Umbilical cord (tissue), 1 donor: ENCODE measurements at regions not wholly inside any gene's neighbourhood (a gene's known extent, or its start where the extent isn't known, plus 50 kb on each side); places are given as distances from the start of the nearest gene placed in this dataset.
A peak's percentile ranks its signal among the peaks of the same experiment; 100 is the strongest.

ENCODE experiments used
- DNase-seq: peaks from one replicate; pipeline ENCODE4 v3.0.0-alpha.2; 2015; ENCODE audit warnings: low spot score

- no peak for DNase-seq
Observed at GRCh38 chr4:54929459-54929858, 195.9 kb downstream of the KDR start.

DNA sequence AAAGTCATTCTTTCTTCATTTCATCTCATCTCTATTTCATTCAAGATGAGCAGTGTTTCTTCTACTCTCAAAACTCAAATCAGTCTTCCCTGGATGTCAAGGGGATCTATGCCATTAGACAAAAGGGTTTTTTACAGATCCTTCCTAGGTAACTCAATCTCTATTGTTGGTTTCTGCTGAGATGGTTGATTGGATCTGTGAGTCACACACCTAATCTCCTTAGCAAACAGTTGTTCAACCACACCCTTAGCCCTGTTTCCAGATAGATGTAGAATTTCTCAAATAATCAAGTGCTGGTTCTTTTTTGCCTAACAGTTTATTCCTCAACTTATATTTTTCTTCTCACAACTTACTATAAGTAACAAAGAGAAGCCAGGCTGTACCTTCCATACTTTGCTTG lies 200.5 kb downstream of the KDR start:
- no peak for DNase-seq

GRCh38 chr4:54915276-54915675 lies 210.1 kb downstream of the KDR start:
- no peak for DNase-seq

DNA sequence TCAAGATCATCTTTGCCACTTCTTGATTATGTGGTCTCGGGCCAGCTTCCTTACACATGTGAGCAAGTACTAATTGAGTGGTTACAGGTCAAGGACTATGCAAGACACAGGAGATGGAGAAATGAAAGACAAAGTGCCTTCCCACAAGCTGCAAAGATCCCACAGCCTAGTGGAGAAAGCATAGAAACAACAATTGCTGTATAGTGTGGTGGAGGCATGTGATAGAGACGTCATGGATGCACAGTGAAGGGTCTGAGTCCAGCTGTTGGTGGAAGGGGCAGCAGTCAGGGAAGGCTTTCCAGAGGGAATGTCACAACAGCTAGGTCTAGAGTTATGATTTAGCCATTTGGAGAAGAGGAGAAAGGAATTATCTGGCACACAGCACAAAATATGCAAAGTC lies 210.6 kb downstream of the KDR start:
- DNase-seq = no peak

DNA sequence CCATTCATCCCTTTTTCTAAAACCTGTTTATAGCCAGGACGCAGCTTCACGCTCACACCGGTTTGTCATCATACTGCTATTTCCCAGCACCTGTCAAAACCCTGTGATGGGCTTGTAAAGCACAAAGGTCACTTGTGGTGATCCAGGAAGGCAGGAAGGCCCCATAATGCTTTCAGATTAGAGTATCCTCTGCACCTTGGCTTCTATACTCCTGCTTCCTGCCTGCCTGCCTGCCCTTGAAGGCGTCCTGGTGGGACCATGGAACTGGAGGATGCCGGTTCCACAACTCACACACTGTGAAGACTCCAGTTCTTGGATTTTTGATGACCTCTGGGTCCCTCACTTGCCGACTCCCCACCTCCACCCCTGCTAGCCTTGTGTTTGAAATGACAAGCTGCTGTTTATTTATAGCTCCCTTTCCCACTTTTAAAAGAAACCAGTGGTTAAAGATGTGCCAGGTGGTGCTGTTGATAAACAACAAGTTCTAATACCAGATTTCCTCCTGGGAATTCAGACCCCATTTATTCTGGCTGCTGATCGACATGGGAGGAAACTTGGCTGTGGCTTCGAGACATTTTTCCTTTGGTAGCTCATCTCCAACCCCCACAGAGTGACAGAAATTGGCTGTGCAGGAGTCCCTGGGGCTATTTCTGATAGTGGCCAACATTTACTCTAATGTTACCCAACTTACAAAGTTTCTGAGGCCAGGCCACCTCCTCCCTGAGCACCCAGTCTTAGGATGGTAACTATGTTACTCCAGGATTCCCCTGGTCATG lies 211.5 kb downstream of the KDR start:
- no peak for DNase-seq

DNA sequence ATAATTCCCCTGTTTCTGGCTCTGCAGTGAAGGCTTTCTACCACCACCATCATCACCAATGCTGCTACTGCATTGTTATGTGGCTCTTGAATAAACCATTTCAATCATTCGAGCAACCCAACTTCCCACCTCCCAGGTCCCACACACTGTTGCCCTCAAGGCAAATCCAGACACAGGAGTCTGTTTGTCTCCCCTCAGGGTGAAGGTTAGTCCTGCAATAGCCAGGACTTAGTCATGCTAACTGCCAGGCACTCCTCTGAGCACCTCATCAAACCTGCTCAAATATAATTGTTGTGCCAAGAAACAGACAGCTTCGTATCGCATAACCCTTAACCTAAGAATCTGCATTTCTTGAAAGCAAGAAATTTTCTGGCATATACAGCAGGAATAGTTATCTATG lies 213.2 kb downstream of the KDR start:
- DNase-seq = no peak

DNA sequence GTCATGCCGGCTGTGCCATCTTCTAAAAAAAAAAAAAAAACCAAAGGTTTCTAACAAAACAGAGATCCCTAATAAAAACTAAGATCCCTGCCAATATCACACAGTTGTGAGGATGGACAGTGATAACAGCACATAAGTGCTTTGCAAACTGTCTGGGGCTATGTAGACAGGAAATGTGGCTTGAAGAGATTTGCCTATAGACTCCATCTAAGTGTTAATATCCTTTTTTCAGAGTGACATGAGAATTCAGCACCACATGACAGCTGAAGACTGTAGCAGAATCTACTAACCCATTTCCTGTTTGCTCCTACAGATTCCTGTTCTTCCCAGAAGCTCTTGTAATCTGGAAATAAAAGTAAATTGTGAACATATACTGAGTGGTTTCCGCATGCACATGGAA lies 215.4 kb downstream of the KDR start:
- DNase-seq = no peak

- DNase-seq = no peak
Observed at GRCh38 chr4:54908763-54909162, 216.6 kb downstream of the KDR start.

- no peak for DNase-seq
Observed at GRCh38 chr4:54904953-54905352, 220.4 kb downstream of the KDR start.

DNA sequence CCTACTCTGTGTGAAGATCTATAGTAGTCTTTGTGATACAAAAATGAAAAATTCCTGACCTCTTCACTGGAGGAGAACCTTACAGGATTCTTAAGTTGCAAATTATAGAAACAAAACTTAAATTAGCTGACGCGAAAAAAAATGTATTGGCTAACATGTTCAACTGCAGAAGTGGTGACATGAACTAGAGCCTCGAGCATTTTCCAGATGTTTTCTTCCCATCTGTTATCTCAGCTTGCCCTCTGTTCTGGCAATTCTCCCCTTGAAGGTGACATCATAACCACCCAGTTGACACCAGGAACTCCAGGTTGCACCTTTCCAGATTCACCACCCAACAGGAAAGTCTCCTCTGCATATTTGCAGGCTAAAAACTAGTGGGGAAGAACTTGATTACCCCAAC lies 222.4 kb downstream of the KDR start:
- DNase-seq = no peak

DNA sequence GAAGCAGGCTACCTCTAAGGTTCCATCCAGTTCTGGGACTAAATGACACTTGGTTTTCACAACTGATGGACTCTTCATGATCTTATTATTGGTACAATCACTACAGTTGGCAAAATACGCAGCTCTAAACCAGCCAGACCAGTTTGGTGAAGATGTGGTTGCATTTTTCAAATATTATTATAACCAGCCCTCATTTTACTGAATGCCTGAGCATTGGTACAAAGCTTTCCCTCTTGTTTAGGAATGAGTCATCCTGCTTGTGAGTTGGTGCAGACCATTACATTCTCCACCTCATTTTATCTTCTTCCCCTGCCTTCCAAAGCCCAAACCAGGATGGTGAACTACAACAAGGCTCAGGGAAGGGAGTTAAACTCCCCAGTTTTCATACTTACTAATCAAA lies 223.1 kb downstream of the KDR start:
- DNase-seq = no peak

GRCh38 chr4:54901202-54901601 lies 224.2 kb downstream of the KDR start:
- no peak for DNase-seq

DNA sequence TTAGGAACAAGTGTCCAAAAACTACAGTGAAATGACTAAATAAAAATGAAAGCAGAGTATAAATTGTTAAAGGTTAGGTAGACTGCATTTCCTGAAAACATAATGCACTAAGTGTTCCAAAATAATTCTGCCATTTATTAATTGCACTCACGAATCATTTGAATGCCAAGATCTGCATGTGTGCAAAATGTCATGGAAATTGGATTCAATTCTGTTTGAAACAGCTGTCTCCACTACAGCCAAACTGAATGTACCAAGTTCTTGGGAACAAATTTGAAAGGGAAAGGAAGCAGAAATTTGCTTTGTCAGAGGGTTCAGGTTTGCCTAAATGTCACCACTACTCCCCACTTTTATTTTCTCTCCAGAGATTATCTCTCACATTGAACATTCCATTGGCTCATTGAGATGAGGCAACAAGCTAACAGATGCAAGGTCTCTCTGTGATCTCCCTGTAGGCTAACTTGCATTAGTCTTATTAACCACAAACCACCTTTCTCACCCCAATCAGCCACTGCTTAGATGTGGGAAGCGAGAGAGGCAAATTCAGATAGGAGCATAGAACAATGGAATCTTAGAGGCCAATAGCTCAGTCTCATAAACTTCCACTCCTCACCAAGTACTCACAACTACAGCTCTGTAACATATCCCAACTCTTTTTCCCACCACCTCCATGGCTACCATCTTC lies 226.6 kb downstream of the KDR start:
- no peak for DNase-seq

GRCh38 chr4:54898056-54898562 lies 227.3 kb downstream of the KDR start:
- DNase-seq = no peak

- DNase-seq = no peak
Observed at GRCh38 chr4:54897590-54897989, 227.8 kb downstream of the KDR start.

DNA sequence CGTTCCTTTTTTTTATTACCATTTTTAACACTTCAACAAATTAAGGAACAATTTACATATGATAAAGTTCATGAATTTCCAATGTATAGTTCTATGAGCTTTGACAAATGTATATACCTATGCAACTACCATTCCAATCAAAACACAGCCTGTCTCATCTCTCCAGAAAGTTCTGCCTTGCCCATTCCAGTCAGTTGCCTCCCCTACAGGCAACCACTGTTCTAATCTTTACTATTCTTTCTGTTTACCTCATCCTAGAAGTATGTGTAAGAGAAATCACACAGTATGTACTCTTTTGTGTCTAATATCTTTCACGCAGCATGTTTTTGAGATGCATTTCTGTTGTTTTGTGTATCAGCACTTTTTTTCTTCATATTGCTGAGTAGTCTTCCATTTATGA lies 224.9 kb downstream of the KIT start:
- no peak for DNase-seq

DNA sequence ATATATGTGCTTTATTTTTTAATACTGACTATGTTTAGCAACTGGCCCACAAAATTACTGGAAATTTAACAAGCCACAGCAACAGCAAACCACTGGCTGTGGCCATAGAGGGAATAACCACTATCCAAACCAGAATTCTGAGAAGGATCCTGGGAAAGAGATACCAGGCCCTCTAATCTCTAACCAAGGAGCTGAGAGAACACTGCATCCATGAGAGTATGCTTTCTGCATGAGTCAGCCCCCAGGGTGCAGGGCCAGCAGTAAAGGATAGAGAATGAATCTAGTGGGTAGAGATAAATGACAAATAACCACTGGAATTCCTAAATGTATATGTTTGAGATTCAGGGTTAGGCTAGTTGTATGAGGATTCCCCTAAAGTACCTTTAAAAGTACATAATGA lies 221.8 kb downstream of the KIT start:
- peak; percentile 80 for DNase-seq

GRCh38 chr4:54877006-54877405 lies 219.2 kb downstream of the KIT start:
- no peak for DNase-seq

- no peak for DNase-seq
Observed at GRCh38 chr4:54872261-54872660, 214.5 kb downstream of the KIT start.

DNA sequence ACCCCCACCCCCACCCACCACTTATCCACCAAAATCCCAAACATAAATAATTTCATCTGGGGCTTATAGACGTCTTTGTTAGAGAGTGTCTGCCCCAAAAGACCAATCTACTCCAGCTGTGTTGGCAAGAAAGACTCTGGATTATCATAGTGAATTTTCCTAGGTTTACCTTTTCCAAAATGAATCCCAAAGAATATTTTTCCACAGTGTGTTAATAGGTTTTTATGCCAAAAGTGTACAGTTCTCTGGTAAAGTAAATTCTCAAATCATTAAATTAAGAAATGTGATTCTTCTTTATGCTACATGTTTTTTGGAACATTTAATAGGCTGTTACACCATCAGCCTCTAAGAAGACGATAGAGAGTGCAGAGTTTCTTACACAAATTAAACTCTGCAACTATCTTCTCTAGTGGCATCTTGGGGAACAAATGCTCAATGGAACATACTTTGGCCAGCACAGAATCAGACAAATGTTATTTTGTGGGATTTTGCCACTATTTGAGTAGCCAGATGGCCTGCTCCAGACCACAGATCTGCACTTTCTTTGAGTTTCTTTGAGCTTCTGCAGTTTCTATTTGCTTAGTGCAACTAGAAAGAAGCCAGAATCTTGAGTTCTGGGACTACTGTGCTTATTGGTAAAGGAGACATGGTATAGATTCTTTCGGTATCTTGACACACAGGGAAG lies 206.0 kb downstream of the KIT start:
- no peak for DNase-seq

DNA sequence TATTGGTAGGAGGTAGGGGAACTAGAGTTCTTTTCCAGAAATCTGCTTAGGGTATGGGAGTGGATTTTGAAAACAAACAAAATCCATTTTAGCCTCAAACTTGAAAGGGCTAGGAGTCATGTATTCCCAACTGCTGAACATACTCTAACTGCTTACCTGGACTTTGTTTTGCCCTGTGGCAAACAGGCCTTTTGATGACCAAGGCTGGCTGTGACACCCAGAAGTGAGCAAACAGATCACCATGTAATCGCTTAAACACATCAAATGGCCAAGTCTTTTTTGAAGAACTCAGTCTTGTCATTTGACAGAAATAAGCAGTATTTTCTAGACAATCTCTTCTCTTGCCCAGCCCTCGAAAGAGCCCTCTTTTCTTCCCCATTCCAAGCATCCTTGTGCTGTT lies 203.4 kb downstream of the KIT start:
- DNase-seq = no peak

GRCh38 chr4:54855191-54855854 lies 197.6 kb downstream of the KIT start:
- DNase-seq = no peak
